Prostate gland (tissue), 2 donors: ENCODE measurements at regions not wholly inside any gene's neighbourhood (a gene's known extent, or its start where the extent isn't known, plus 50 kb on each side); places are given as distances from the start of the nearest gene placed in this dataset.

ENCODE experiments used
- CTCF ChIP-seq, 4 experiments: fragments of 200-600 bp in 2 of 4; fragments of 450-650 bp in 2 of 4; sonication (generic) in 2 of 4; IDR thresholded peaks; 1 replicate in 3 of 4; 2 replicates in 1 of 4; pipeline ENCODE4 v1.5.1; 2016 to 2019; ENCODE audit warnings: antibody characterized with exemption in 4 of 4, mild to moderate bottlenecking in 2 of 4, moderate library complexity in 2 of 4
- POLR2A ChIP-seq: fragments of 450-650 bp; IDR thresholded peaks from one replicate; pipeline ENCODE4 v1.6.1; 2016; ENCODE audit warnings: antibody characterized with exemption, mild to moderate bottlenecking
- POLR2AphosphoS5 ChIP-seq: sonication (generic); formaldehyde crosslinking; IDR thresholded peaks from one replicate; pipeline ENCODE4 v1.6.1; 2017; ENCODE audit warnings: antibody characterized with exemption

- no peak for TF ChIP-seq CTCF (IDR thresholded peaks at IDR 0.05)
- no peak for TF ChIP-seq POLR2AphosphoS5
- TF ChIP-seq POLR2A, result no peak
These were observed 390.5 kb upstream of the HTR2A start for GRCh38 chr13:47287291-47287751.
